Limb (tissue), 2 donors: ENCODE measurements at regions not wholly inside any gene's neighbourhood (a gene's known extent, or its start where the extent isn't known, plus 50 kb on each side); places are given as distances from the start of the nearest gene placed in this dataset.
"Not testable (repeated sequence)": the region's sequence is repeated elsewhere in the genome, so short reads cannot be mapped to it uniquely, and the experiment has no call there.

Experiments used
- DNase-seq, 2 donors: peaks; one replicate each; pipeline ENCODE4 v3.0.0-alpha.2; 2016; ENCODE audit errors: extremely low spot score in 2 of 2

DNA sequence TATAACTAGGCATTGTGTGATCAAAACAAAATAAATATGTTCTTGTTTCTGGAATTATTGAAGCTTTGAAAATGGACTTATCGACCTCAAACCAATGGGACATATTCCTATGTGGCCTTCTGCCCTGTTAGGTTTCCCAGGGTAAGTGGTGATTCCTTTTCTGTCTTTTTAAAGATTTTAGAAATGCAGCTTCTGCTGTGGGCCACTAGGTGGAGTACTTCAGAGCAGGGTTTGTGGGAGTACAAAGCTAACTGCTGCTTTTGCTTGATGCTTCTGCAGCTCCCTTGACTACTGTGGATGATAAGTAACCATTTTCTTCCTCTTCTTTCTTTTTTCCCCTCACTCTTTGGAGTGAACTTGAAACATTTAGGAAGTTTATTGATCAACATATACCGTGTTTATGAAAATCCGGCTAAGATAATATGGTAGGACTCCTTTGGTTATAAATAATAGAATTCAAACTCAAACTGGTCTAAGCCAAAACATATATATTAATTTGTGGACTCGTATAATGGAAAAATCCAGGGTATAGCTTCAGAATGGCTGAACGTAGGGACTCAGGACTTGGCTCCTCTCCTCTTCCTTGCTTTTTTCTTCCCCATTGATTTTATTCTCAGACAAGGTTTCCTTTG lies 1737.7 kb upstream of the DEFB115 start:
- not testable (repeated sequence) for DNase-seq

DNA sequence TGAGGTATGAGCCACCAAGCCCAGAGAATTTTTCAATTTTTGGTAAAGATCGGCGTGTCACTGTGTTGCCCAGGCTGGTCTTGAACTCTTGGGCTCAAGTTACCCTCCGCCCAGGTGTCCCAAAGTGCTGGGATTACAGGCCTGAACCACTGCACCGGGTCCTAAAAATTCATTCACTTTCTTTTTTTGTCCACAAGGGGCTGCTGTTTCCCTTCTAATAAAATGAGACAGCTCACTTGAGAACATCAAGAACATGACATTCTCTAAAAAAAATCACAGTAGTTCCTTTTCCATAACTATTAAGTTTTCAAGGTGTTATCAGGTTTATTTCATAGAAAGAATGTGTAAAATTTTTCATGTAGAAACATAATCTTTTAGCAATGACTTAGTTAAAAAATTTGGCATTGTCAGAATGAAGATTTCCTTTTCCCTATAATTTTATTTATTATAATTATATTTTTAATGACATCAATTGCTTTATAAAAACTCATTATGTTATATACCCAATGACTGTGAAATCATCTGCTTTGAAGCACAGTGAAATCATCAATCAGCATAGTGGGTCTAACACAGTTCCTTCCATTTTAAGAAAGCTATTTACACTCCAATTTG lies 1723.8 kb upstream of the DEFB115 start:
- DNase-seq, result not testable (repeated sequence)

DNA sequence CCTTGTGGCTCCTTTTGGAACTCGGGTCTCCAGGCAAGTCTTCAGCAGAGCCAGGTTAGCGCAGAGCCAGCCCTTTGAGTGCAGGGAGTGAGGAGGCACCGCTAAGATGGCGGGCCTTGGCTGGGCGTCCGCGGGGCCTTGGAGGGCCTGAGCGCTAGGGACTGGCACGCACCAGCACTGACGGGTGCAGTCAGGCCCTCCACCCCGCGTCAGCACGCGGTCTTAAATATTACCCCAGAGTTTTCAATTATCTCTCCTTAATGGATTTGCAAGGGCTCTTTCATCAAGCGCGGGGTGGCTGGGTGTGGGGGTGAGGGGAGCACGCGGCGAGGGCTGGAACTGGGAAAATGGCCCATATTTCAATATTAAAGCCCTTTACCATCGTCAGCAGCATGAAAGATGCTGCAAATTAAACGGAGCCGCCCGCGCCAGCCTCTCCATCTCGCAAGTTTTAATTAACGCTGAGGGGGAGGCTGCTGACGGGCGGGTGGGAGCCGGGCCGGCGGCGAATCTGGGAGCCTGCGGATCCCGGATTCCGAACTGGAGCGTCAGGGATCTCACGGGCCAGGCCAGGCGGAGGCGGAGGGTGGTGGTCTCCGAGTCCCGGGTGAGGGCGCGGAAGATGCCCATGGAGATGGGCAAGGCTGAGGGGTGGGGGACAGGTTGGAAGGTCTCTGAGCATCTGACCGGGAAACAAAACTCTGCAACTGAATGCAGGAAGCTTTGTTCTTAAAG lies 1690.4 kb upstream of the DEFB115 start:
- DNase-seq, result not testable (repeated sequence)

DNA sequence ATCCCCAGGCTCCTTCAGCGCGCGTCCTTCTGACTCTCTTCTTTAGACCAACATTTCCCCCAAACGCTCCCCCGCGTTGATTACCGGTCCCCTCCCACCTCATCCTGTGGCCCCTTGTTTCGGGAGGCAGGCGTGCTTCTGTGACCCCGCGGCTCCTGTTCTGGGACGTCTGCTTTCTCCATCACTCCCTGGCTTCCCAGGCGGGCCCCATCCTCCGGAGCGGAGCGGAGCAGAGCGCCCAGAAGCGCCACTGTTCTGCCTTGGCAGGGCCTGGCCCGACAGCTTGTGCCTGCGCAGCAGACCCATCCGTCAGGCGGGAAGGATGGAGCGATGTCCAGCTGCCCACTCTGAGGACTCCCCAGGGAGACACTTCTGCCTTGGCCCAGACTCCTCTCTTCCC lies 1689.8 kb upstream of the DEFB115 start:
- DNase-seq, result not testable (repeated sequence)

DNA sequence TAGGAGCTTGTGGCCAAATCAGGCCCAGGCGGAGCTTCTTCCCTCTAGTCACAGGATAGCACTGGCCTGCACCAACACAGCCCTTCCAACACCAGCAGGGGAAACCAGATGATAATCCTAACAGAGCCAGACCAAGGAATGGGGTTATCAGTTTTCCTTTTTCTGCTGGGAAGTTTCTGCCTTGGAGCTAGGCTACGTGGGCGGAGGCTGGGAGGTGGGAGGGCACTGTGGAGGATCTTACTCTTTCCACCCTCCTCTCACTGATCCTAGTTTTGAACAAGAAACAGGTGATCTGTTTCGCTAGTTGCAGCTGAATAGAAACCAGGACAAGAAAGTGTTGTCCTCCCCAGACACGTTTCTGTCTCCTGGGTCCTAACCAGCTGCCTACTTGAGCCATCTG lies 1687.3 kb upstream of the DEFB115 start:
- DNase-seq, result not testable (repeated sequence)

DNA sequence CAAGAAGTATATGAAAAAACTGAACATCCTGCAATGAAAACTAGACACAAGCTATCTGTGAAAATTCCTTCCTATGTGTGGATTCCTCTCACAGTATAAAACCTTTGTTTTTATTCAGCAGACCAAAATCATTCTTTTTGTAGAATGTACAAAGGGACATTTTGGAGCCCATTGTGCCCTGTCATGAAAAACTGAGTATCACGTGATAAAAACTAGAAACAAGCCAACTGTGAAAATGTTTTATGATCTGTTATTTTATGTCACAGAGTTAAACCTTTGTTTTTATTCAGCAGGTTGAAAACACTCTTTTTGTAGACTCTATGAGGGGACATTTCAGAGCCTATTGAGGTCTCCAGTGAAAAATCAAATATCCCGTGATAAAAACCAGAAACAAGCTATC lies 1667.9 kb upstream of the DEFB115 start:
- not testable (repeated sequence) for DNase-seq

DNA sequence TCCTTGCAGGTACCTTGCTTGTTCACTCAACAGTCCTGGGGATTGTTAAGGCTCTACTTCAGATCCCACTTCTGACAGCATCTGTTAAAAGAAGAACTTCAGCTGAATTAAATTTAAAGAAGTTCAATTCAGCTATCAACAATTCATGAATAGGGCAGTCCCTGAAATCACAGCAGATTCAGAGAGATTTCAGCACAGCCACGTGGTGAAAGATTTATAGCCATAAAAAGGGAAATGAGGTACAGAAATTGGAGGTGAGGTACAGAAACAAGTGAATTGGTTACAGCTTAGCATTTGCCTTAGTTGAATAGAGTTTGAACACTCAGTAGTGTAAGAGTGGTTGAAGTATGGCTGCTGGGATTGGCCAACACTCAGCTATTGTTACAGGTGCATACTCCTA lies 1653.3 kb upstream of the DEFB115 start:
- not testable (repeated sequence) for DNase-seq

DNA sequence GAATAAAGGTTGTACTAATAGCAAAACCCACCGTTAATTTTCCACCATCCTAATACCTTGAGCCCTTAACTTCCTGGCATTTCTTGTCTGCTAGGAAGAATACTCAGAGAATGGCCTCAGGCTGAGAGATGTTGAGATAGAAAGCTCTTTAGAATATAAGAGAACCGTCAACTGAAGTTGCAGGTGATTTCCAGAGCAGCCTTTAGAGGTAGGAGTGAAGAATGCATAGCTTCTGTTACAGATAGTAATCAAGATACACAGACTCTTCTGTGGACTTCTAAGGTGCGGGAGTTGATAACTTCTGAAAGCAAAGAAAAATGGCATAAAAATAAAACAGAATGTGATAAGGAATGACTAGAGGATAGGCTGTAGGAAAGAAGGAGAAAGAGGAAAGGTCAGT lies 1651.3 kb upstream of the DEFB115 start:
- DNase-seq, result not testable (repeated sequence)

DNA sequence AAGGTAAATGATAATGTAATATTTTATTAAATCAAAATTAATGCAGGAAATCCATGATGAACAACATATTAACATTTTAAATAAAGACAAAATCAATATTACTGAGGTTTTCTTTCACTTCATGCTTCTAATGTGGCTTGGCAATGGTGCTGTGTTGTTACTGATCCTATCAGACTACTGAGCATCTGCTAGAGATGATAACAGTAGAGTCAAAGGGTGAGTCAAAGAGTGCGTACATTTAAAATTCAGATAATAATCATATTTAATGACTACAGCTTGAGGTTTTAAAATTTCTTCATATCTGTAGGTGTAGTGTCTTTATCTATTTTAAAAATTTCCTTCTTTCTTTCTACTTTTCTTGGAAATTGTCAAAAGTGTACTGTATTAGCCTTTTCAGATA lies 1628.1 kb upstream of the DEFB115 start:
- not testable (repeated sequence) for DNase-seq
